Nephron (organoid): ENCODE measurements at regions not wholly inside any gene's neighbourhood (a gene's known extent, or its start where the extent isn't known, plus 50 kb on each side); places are given as distances from the start of the nearest gene placed in this dataset.

Source experiments
- H3K27ac Mint-ChIP-seq, 3 experiments: 2 replicates each; pipeline ENCODE4 v1.8.0; 2020; ENCODE audit warnings: mixed read lengths in 3 of 3, mild to moderate bottlenecking in 2 of 3, moderate library complexity in 1 of 3
- H3K27me3 Mint-ChIP-seq: 2 replicates; pipeline ENCODE4 v1.8.0; 2021; ENCODE audit warnings: low read depth, mild to moderate bottlenecking, moderate library complexity, mixed read lengths
- H3K36me3 Mint-ChIP-seq: 2 replicates; pipeline ENCODE4 v1.8.0; 2020; ENCODE audit warnings: low read depth, mixed read lengths
- H3K4me1 Mint-ChIP-seq: 2 replicates; pipeline ENCODE4 v1.8.0; 2020; ENCODE audit warnings: mixed read lengths
- H3K4me3 Mint-ChIP-seq, 3 experiments: 2 replicates each; pipeline ENCODE4 v1.8.0; 2020; ENCODE audit warnings: mild to moderate bottlenecking in 3 of 3, mixed read lengths in 3 of 3, moderate library complexity in 2 of 3
- H3K9me3 Mint-ChIP-seq: 2 replicates; pipeline ENCODE4 v1.8.0; 2020; ENCODE audit warnings: mixed read lengths
- CTCF ChIP-seq, 3 experiments: fragments of 200-600 bp; sonication (generic); IDR thresholded peaks; one replicate each; pipeline ENCODE4 v1.5.0; 2021; ENCODE audit warnings: antibody characterized with exemption in 3 of 3; ENCODE audit not compliant: unreplicated experiment in 3 of 3

GRCh38 chr1:81407000-81407821 is 393.5 kb upstream of the ADGRL2 start:
- TF ChIP-seq CTCF (IDR thresholded peaks at IDR 0.05; ENCODE audit: unreplicated experiment in 3 of 3): no peak
- H3K36me3 Mint-ChIP-seq: no peaks in the 10 kb centered on the region
- H3K27ac Mint-ChIP-seq: peak overlapping the region in 2 of 3 experiments; percentile 50 to 77
- H3K9me3 Mint-ChIP-seq: no peaks in the 10 kb centered on the region
- peaks cover 43% of the 10 kb centered on the region for H3K4me1 Mint-ChIP-seq
- H3K27me3 Mint-ChIP-seq: no peaks in the 10 kb centered on the region
- peak overlapping the region in 1 of 3 experiments; percentile 5 for H3K4me3 Mint-ChIP-seq

DNA sequence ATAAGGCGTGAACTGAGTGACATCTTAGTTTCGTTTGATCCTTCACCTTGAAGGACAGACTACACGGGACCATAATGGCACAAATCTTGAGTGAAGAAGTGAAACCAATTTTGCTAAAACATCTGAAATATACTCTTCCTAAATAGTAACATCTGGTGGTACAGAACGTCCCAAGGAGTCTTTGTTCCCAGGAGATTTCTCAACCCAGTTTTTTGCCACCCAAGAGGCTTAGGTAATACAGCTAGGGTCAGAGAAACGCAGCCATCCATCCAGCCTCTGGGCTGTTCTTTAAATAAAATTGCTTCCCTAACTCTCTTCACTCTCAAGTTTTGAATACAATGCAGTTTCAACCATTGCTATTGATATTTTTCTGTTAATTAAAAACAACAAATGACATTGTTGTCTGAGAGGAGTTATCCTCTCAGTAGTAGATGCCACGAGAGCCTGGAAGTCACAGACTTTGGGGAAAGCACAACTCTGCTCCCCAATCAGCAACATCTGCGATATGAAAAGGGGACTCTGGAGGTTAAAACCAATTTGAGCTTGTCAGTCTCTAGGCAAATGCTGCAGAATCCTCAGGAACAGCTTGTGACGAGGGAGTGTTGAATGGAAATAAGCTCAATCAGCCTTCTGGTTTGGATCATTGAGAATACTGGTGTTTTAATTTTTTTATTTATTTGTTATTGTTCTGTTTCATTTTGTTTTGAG is 394.3 kb upstream of the ADGRL2 start:
- Mint-ChIP-seq H3K27me3 (no peaks in the 10 kb centered on the region), H3K4me1 (peaks cover 43% of the 10 kb centered on the region), H3K9me3 (no peaks in the 10 kb centered on the region), H3K36me3 (no peaks in the 10 kb centered on the region), H3K27ac (peak overlapping the region in 2 of 3 experiments; percentile 50 to 77), H3K4me3 (peak overlapping the region in 1 of 3 experiments; percentile 26)
- no peak for TF ChIP-seq CTCF (IDR thresholded peaks at IDR 0.05; ENCODE audit: unreplicated experiment in 3 of 3)

DNA sequence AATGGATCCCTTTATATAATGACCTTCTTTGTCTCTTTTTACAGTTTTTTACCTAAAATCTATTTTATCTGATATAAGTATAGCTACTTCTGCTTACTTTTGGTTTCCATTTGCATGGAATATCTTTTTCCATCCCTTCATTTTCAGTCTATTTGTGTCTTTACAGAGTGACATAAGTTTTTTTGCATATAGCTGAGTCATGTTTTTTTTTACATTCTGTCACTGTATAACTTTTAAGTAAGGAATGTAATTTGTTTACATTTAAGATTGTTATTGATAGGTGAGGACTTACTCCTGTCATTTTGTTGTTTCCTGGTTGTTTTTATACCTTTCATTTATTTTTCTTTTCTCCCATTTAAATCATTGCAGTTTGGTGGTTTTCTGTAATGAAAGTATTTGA is 402.7 kb upstream of the ADGRL2 start:
- peaks cover 8% of the 10 kb centered on the region for H3K36me3 Mint-ChIP-seq
- no peak for TF ChIP-seq CTCF (IDR thresholded peaks at IDR 0.05; ENCODE audit: unreplicated experiment in 3 of 3)

DNA sequence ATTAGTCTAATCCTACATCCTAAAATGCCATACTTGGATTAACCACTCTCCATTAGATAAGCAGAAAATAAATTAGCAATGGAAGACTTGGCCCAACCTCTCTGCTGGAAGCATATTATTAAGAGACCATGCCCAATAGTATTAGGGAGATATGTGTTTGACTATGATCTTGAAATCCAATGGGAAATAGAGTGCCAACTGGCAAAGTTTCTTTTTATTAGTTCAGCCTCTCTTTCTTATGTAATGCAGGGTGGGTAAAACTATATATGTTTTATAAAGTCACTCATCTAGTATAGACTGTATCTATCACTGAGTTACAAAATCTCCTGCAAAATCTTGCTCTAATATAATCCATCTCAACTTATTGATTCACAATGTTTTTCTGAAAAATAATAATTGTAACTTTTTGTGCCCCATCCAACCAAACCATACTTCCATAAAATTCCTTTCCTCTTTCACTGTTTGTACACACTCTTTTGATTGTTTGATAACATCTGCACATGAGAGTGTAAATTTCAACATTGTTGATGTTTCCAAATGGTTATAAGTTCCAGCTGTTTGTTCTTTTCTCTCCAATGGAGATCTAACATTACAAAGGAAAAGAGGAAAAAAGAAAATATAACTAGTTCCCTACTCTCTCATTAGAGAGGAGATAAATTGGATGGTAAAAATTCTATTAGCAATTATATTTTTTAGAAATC is 408.1 kb upstream of the ADGRL2 start:
- H3K9me3 Mint-ChIP-seq: peaks cover 6% of the 10 kb centered on the region
- H3K27ac Mint-ChIP-seq: peak overlapping the region; percentile 27 to 70 (median 48)
- no peak for TF ChIP-seq CTCF (IDR thresholded peaks at IDR 0.05; ENCODE audit: unreplicated experiment in 3 of 3)
- H3K36me3 Mint-ChIP-seq: no peaks in the 10 kb centered on the region
- H3K4me1 Mint-ChIP-seq: peaks cover 11% of the 10 kb centered on the region
- no peaks in the 10 kb centered on the region for H3K27me3 Mint-ChIP-seq
- no peak overlapping the region for H3K4me3 Mint-ChIP-seq

More for the DNA sequence above, 402.7 kb upstream of the ADGRL2 start:
- Mint-ChIP-seq H3K9me3 (peaks cover 21% of the 10 kb centered on the region), H3K27ac (no peak overlapping the region), H3K27me3 (no peaks in the 10 kb centered on the region), H3K4me1 (peaks cover under 1% of the 10 kb centered on the region), H3K4me3 (no peak overlapping the region)

DNA sequence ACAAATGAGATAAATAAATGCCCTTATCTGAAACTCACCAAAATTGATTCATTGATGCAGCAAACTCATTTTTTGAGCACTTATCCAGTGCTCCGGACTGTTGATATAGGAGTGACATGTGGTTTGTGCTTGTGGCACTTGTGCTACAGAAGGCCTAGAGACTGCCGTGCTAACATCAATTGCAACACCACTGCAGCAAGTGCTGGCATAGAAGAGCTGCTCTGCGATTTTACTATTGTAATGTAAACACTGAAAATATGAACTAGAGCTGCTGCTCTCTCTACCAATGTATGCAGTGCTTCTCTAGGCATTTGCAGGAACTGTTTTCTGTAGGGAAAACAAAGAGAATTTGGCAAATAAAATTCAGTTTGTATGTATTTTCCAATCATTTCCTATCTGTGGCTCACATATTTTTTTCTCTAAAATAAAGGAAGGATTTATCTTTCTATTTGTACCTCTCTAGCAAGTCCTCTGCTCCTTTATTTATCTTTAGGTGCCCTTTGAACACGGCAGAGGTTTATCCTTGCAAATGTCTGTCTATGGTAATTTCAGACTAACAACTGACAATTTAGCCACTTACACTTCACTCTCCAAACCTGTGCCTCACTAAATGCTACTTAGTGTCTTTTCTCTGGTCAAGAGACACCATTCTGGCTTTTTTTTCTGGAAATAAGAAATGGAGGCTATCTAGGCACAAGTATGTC is 409.5 kb upstream of the ADGRL2 start:
- H3K27me3 Mint-ChIP-seq: no peaks in the 10 kb centered on the region
- peaks cover 2% of the 10 kb centered on the region for H3K9me3 Mint-ChIP-seq
- no peak overlapping the region for H3K27ac Mint-ChIP-seq

More for the DNA sequence above, 409.5 kb upstream of the ADGRL2 start:
- Mint-ChIP-seq H3K4me1 (peaks cover 11% of the 10 kb centered on the region), H3K36me3 (no peaks in the 10 kb centered on the region), H3K4me3 (no peak overlapping the region)
- TF ChIP-seq CTCF (IDR thresholded peaks at IDR 0.05; ENCODE audit: unreplicated experiment in 3 of 3): no peak
